SK-N-SH (cell line): ENCODE measurements at regions not wholly inside any gene's neighbourhood (a gene's known extent, or its start where the extent isn't known, plus 50 kb on each side); places are given as distances from the start of the nearest gene placed in this dataset.
A peak's percentile ranks its signal among the peaks of the same experiment; 100 is the strongest.

ENCODE experiments used
- CTCF ChIA-PET: fragments of 300-600, 350-600 bp; formaldehyde crosslinking; extraction: SDS; loops from one replicate; lab custom pipeline; 2021; lab: Yijun Ruan, JAX
- POLR2A ChIA-PET: fragments of 350-600 bp; sonication (Branson Sonifier 250); formaldehyde crosslinking; extraction: SDS; loops from one replicate; lab custom pipeline; 2020; ENCODE audit warnings: antibody characterized with exemption, inconsistent platforms; lab: Yijun Ruan, JAX
- DNase-seq: peaks from one replicate; pipeline ENCODE4 v3.0.0; 2012
- H2AFZ ChIP-seq: fragments of 200-600 bp; sonication (generic); 2 replicates; pipeline ENCODE4 v1.8.1; 2016; ENCODE audit warnings: antibody characterized with exemption, mild to moderate bottlenecking, low read depth
- H3F3A ChIP-seq: fragments of 200-600 bp; sonication (generic); replicated peaks from 2 replicates; pipeline ENCODE3; 2016; ENCODE audit warnings: antibody characterized with exemption, mild to moderate bottlenecking; ENCODE audit not compliant: insufficient read depth
- H3K27ac ChIP-seq, 2 experiments: fragments of 200-500 bp in 1 of 2; fragments of 200-600 bp in 1 of 2; sonication (Bioruptor generic) in 1 of 2; sonication (generic), shearing (Covaris generic) in 1 of 2; 2 replicates each; pipeline versions ENCODE4 v1.5.1 to v1.6.1; 2014 to 2016; ENCODE audit warnings: low read depth in 2 of 2, inconsistent platforms in 1 of 2, low read length in 1 of 2, mild to moderate bottlenecking in 1 of 2, mixed read lengths in 1 of 2
- H3K27me3 ChIP-seq: fragments of 200-600 bp; sonication (generic), shearing (Covaris generic); 2 replicates; pipeline ENCODE4 v1.6.1; 2016; ENCODE audit warnings: mixed run types; ENCODE audit not compliant: insufficient read depth
- H3K36me3 ChIP-seq, 2 experiments: fragments of 200-500 bp in 1 of 2; fragments of 200-600 bp in 1 of 2; sonication (Bioruptor generic) in 1 of 2; sonication (generic) in 1 of 2; replicated peaks in 1 of 2; 2 replicates each; pipeline versions ENCODE3 to v1.5.1; 2014 to 2016; ENCODE audit warnings: low read length in 1 of 2, mild to moderate bottlenecking in 1 of 2; ENCODE audit not compliant: insufficient read depth in 2 of 2, control insufficient read depth in 1 of 2
- H3K4me1 ChIP-seq, 2 experiments: fragments of 200-500 bp in 1 of 2; fragments of 200-600 bp in 1 of 2; sonication (Bioruptor generic) in 1 of 2; sonication (generic), shearing (Covaris generic) in 1 of 2; 2 replicates each; pipeline versions ENCODE4 v1.5.1 to v1.6.1; 2014 to 2016; ENCODE audit warnings: low read depth in 1 of 2, low read length in 1 of 2, mixed run types in 1 of 2; ENCODE audit not compliant: insufficient read depth in 2 of 2, control insufficient read depth in 1 of 2
- H3K4me2 ChIP-seq: fragments of 200-600 bp; sonication (generic), shearing (Covaris generic); 2 replicates; pipeline ENCODE4 v1.6.1; 2017; ENCODE audit warnings: mixed run types
- H3K4me3 ChIP-seq, 2 experiments: fragments of 200-500 bp in 1 of 2; fragments of 200-600 bp in 1 of 2; sonication (Bioruptor generic) in 1 of 2; sonication (generic), shearing (Covaris generic) in 1 of 2; 2 replicates each; pipeline versions ENCODE4 v1.5.1 to v1.8.1; 2014 to 2016; ENCODE audit warnings: low read depth in 2 of 2, inconsistent platforms in 1 of 2, low read length in 1 of 2, mild to moderate bottlenecking in 1 of 2, mixed read lengths in 1 of 2, moderate library complexity in 1 of 2
- H3K79me2 ChIP-seq: fragments of 200-600 bp; sonication (generic); 2 replicates; pipeline ENCODE4 v1.8.1; 2017; ENCODE audit warnings: mild to moderate bottlenecking; ENCODE audit not compliant: insufficient read depth
- H3K9ac ChIP-seq: fragments of 200-600 bp; sonication (generic); 2 replicates; pipeline ENCODE4 v1.6.1; 2017; ENCODE audit warnings: mixed run types
- H3K9me2 ChIP-seq: fragments of 200-600 bp; sonication (generic); 2 replicates; pipeline ENCODE4 v1.6.1; 2017; ENCODE audit warnings: mixed run types
- H3K9me3 ChIP-seq: fragments of 200-600 bp; sonication (generic); 2 replicates; pipeline ENCODE4 v1.6.1; 2017; ENCODE audit warnings: mixed run types, mild to moderate bottlenecking, moderate library complexity
- H4K20me1 ChIP-seq: fragments of 200-600 bp; sonication (generic); 2 replicates; pipeline ENCODE4 v1.6.1; 2017; ENCODE audit warnings: mild to moderate bottlenecking, mixed run types; ENCODE audit not compliant: insufficient read depth
- CHD2 ChIP-seq: fragments of 150-350 bp; IDR thresholded peaks from 2 replicates; pipeline ENCODE4 v1.6.1; 2018; ENCODE audit warnings: low read length; ENCODE audit not compliant: partially characterized antibody
- ELF1 ChIP-seq: IDR thresholded peaks from 2 replicates; pipeline ENCODE4 v1.4.0; 2012
- FOXM1 ChIP-seq: IDR thresholded peaks from 2 replicates; pipeline ENCODE4 v1.4.0; 2012; ENCODE audit warnings: low read depth, mild to moderate bottlenecking
- GABPA ChIP-seq: IDR thresholded peaks from 2 replicates; pipeline ENCODE4 v1.4.0; 2012; ENCODE audit warnings: low read depth, mild to moderate bottlenecking
- GATA2 ChIP-seq: sonication (generic); formaldehyde crosslinking; IDR thresholded peaks from 2 replicates; pipeline ENCODE4 v1.5.0; 2020; ENCODE audit warnings: mild to moderate bottlenecking, missing genetic modification reagents
- JUND ChIP-seq: IDR thresholded peaks from 2 replicates; pipeline ENCODE4 v1.4.0; 2012
- MEF2A ChIP-seq: IDR thresholded peaks from 2 replicates; pipeline ENCODE4 v1.4.0; 2012; ENCODE audit warnings: low read depth, borderline replicate concordance
- MXI1 ChIP-seq: IDR thresholded peaks from 2 replicates; pipeline ENCODE4 v1.6.1; 2012; ENCODE audit warnings: mild to moderate bottlenecking, low read depth, low read length, improper control_type of control experiment
- NFIC ChIP-seq: IDR thresholded peaks from 2 replicates; pipeline ENCODE4 v1.4.0; 2012; ENCODE audit warnings: borderline replicate concordance
- POLR2AphosphoS5 ChIP-seq: IDR thresholded peaks from 2 replicates; pipeline ENCODE4 v1.6.1; 2012; ENCODE audit warnings: low read depth, low read length
- RCOR1 ChIP-seq: fragments of 150-350 bp; IDR thresholded peaks from 2 replicates; pipeline ENCODE4 v1.6.1; 2017; ENCODE audit warnings: antibody characterized with exemption, low read length
- SIN3A ChIP-seq: IDR thresholded peaks from 2 replicates; pipeline ENCODE4 v1.6.1; 2012; ENCODE audit warnings: low read depth, mild to moderate bottlenecking, low read length, moderate library complexity, borderline replicate concordance
- TAF1 ChIP-seq: IDR thresholded peaks from 2 replicates; pipeline ENCODE4 v1.6.1; 2012; ENCODE audit warnings: low read depth, mild to moderate bottlenecking, low read length, moderate library complexity, borderline replicate concordance
- TEAD4 ChIP-seq: IDR thresholded peaks from 2 replicates; pipeline ENCODE4 v1.4.0; 2012; ENCODE audit warnings: mild to moderate bottlenecking, borderline replicate concordance; ENCODE audit not compliant: insufficient read depth
- YY1 ChIP-seq: IDR thresholded peaks from 2 replicates; pipeline ENCODE4 v1.4.0; 2012; ENCODE audit warnings: low read depth, mild to moderate bottlenecking
- WGBS: methylation state at CpG from one replicate; pipeline ENCODE4 v1.1.6; 2017; ENCODE audit warnings: low lambda C conversion rate; 5-methylcytosine and 5-hydroxymethylcytosine counted together
- TF ChIP-seq, protein P1 (sequence below): fragments of 150-350 bp; IDR thresholded peaks from 2 replicates; pipeline ENCODE4 v1.6.1; 2017; ENCODE audit warnings: antibody characterized with exemption, low read length, low read depth, borderline replicate concordance
- TF ChIP-seq, protein P2 (sequence below): IDR thresholded peaks from 2 replicates; pipeline ENCODE4 v1.4.0; 2012; ENCODE audit warnings: low read depth, borderline replicate concordance
- TF ChIP-seq, protein P3 (sequence below): IDR thresholded peaks from 2 replicates; pipeline ENCODE4; 2012

DNA sequence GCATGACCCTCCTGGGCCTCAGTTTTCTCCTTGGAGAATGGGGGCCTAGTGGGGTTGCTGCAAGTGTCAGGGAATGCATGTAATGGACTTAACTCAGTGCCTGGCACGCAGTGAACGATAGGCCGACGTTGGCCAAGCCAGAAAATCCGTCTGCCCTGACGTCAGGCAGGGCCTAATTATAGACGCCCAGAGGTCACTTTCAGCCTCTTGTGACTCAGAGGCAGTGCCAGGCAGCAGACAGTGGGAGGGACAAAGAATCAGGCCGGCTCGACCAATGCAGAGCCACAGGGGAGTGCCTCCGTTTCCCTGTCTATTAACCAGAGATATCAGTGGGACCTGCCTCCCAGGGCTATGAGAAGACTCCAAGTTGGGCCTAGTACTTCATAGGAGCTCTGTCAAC is 115.0 kb downstream of the MN1 start:
- Histone ChIP-seq H3K27ac (no peak overlapping the region), H3K27me3 (no peaks in the 10 kb centered on the region), H3K4me3 (no peak overlapping the region), H3K9me2 (no peaks in the 10 kb centered on the region), H3F3A (no peaks in the 10 kb centered on the region), H3K4me2 (no peak overlapping the region)
- CTCF ChIA-PET: no interaction called here
- no peak for DNase-seq
- TF ChIP-seq, protein P1, sequence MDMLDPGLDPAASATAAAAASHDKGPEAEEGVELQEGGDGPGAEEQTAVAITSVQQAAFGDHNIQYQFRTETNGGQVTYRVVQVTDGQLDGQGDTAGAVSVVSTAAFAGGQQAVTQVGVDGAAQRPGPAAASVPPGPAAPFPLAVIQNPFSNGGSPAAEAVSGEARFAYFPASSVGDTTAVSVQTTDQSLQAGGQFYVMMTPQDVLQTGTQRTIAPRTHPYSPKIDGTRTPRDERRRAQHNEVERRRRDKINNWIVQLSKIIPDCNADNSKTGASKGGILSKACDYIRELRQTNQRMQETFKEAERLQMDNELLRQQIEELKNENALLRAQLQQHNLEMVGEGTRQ: no peak
- TF ChIP-seq MEF2A: peak; percentile 40; the same call in 1 of the 2 replicates
- TF ChIP-seq, all 33 proteins: peak for 1
- peaks cover 0 to 4% of the 10 kb centered on the region in 2 experiments; a peak in 1 of 4 replicates for H3K4me1 ChIP-seq
- no peak overlapping the region for H3K9ac ChIP-seq
- 21% methylated on average over 8 of the region's 10 CpGs for WGBS
- H3K79me2 ChIP-seq: no peaks in the 10 kb centered on the region
- H3K9me3 ChIP-seq: no peaks in the 10 kb centered on the region; the same call in 1 of the 2 replicates
- POLR2A ChIA-PET: no interaction called here
- no peak overlapping the region for H2AFZ ChIP-seq
- H4K20me1 ChIP-seq: no peaks in the 10 kb centered on the region
- no peaks in the 10 kb centered on the region for H3K36me3 ChIP-seq

DNA sequence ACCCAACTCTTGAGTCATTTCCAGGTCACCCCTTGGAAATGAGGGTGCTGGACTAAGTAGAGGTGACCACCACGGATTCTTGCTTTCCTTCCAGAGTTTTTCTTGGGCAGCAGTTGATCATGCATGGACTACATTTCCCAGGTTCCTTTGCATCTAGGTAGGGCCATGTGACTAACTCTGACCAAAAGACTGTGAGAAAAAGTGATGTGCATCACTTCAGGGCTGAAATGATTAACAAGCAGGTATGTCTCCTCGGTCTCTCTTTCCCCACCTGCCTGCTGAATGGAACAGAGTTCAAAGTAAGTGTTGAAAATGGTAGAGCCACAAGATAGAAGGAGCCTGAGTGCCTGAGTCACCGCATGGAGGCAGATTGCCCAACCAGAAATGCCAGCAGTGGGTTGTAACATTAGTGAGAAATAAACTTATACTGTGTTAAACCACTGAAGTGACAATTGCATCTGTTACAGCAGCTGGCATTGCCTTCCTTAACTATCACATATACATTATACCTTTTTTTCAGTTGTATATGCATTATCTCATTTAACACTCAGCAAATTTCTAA is 113.5 kb downstream of the MN1 start:
- Histone ChIP-seq H3K4me3 (no peak overlapping the region), H3K4me2 (no peak overlapping the region), H3K79me2 (no peaks in the 10 kb centered on the region), H3K9me3 (no peaks in the 10 kb centered on the region; the same call in 1 of the 2 replicates)
- WGBS: 57% methylated on average over 3 of the region's 3 CpGs
- TF ChIP-seq, protein P2, sequence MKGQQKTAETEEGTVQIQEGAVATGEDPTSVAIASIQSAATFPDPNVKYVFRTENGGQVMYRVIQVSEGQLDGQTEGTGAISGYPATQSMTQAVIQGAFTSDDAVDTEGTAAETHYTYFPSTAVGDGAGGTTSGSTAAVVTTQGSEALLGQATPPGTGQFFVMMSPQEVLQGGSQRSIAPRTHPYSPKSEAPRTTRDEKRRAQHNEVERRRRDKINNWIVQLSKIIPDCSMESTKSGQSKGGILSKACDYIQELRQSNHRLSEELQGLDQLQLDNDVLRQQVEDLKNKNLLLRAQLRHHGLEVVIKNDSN: peak; percentile 54; the same call in 1 of the 2 replicates
- no peak for TF ChIP-seq FOXM1
- no peak for TF ChIP-seq GABPA
- TF ChIP-seq, protein P3, sequence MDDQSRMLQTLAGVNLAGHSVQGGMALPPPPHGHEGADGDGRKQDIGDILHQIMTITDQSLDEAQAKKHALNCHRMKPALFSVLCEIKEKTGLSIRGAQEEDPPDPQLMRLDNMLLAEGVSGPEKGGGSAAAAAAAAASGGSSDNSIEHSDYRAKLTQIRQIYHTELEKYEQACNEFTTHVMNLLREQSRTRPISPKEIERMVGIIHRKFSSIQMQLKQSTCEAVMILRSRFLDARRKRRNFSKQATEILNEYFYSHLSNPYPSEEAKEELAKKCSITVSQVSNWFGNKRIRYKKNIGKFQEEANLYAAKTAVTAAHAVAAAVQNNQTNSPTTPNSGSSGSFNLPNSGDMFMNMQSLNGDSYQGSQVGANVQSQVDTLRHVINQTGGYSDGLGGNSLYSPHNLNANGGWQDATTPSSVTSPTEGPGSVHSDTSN: no peak
- TF ChIP-seq, all 33 proteins: peak for 1
- DNase-seq: no peak
- Histone ChIP-seq H4K20me1 (no peaks in the 10 kb centered on the region), H3K27ac (no peak overlapping the region), H3K36me3 (no peaks in the 10 kb centered on the region), H3K4me1 (peaks cover 0 to 4% of the 10 kb centered on the region in 2 experiments; a peak in 1 of 4 replicates), H3F3A (no peaks in the 10 kb centered on the region), H3K9ac (no peak overlapping the region), H3K9me2 (no peaks in the 10 kb centered on the region), H3K27me3 (no peaks in the 10 kb centered on the region), H2AFZ (no peak overlapping the region)
- POLR2A ChIA-PET: no interaction called here
- CTCF ChIA-PET: no interaction called here

DNA sequence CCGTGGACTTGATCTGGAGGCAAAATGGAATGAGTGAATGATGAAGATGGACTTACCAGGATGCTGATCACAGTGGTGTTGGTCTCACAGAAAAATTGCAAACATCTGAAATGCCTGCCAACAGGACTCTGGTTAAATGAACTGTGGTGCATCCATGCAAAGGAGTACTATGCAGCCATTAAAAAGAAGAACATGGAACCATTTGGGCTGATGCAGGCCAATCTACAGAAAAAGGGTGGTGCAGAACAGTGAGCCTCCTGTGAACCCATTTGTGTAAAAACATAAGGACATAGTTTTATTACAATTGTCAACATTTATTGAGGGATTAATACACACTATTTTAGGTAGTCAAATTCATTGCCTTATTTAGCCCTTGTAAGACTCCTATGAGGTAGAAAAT is 111.9 kb downstream of the MN1 start:
- WGBS: 75% methylated on average over 1 of the region's 1 CpG
- TF ChIP-seq ELF1 (no peak), TEAD4 (no peak), RCOR1 (no peak), TAF1 (no peak), SIN3A (no peak), JUND (no peak), POLR2AphosphoS5 (no peak), NFIC (no peak), GABPA (no peak), GATA2 (CRISPR knock-in tag) (no peak), YY1 (no peak), CHD2 (no peak), MXI1 (no peak)
- TF ChIP-seq, protein P2: no peak
- TF ChIP-seq, protein P1: no peak

More for the DNA sequence above, 111.9 kb downstream of the MN1 start:
- Histone ChIP-seq H3K79me2 (no peaks in the 10 kb centered on the region), H3K4me2 (no peak overlapping the region), H3K36me3 (no peaks in the 10 kb centered on the region), H3K27me3 (0 out of 2 replicates have a peak, but pooled peaks cover 5% of the 10 kb centered on the region), H3K27ac (no peak overlapping the region), H3K4me3 (no peak overlapping the region), H3F3A (no peaks in the 10 kb centered on the region), H2AFZ (no peak overlapping the region), H4K20me1 (no peaks in the 10 kb centered on the region), H3K9me2 (no peaks in the 10 kb centered on the region), H3K4me1 (peaks cover 0 to 4% of the 10 kb centered on the region in 2 experiments; a peak in 1 of 4 replicates), H3K9me3 (no peaks in the 10 kb centered on the region; the same call in 1 of the 2 replicates), H3K9ac (no peak overlapping the region)
- ChIA-PET POLR2A (no interaction called here), CTCF (no interaction called here)
- DNase-seq: no peak
